Ureter (tissue), 1 donor: ENCODE measurements at regions not wholly inside any gene's neighbourhood (a gene's known extent, or its start where the extent isn't known, plus 50 kb on each side); places are given as distances from the start of the nearest gene placed in this dataset.

Experiments used
- DNase-seq: peaks from one replicate; pipeline ENCODE4 v3.0.0-alpha.2; 2020; ENCODE audit warnings: low spot score
- donor health status: DM: yes; HTN: yes; CAD: no.

DNA sequence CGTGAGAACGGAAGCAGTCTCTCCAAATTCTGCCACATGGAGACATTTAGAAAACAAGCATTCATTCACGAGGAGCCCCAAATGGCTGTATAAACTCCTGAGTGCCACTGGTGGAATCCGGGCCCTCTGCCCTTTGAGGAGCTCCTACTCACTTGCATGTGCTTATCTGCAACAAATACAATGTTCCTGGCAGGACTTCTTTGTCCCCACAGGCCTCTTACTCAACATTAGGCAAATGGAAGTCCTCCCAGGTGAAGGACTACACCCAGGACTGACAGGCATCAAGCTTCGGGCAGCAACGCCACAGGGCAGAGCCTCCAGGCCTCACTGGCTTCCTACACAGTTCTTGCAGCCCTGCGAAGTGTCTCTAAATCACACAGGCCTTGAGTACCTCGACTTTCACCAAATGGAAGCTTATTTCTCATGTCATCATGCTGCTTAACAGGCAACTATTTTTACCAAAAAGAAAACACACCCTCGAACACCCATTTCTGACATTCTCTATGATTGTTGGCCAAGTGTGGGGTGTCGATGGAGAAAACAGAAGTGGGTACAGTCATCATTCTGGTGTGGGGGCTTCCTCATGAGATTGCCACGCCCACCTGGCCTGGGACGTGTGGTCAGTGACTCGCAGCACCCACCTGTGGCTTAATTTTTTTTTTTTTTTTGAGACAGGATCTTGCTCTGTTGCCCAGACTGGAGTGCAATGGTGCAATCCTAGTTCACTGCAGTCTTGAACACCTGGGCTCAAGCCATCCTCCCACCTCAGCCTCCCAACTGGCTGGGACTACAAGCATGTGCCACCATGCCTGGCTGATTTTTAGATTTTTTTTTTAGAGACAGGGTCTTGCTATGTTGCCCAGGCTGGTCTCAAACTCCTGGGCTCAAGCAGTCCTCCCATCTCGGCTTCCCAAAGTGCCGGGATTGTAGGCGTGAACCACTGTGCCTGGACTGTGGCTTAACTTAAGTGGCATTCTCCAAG, 186.8 kb upstream of the GLI2 start:
- DNase-seq, result no peak

DNA sequence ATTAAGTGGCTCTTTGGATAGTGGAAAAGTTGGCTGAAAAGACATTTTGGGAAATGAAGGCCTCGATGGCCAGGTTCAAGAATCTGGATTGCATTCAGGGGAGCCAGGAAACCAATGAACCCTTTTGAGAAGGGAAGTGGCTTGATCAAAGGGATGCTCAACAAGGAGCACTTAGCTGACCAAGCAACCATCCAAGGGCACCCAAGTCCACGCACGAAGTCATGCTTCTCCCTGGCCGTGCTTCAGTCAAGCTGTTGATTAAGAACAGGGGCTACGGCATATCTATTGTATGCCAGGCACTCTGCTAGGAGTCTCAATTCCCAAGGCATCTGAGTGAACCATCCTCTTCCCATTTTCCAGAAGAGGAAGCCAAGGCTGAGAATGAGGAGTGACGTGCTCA, 185.8 kb upstream of the GLI2 start:
- DNase-seq, result no peak

DNA sequence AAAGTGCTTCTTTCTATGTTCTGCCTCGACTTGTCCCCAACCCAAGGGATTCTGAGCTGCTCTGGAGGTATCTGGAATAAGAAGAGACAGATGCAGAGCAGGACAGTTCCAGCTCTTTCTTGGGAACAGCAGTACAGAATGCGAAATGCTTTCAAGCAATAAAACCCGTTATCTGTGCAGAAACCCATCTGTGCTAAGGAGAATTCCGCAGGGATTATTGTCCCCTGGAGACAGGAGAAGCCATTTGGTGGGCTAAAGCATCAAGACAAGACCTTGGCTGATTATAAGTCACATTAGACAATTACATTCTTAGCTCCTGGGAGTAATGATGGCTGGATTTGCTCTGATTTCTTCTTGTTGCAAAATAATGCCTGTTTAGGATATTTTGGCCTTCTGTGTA, 185.4 kb upstream of the GLI2 start:
- DNase-seq, result no peak

DNA sequence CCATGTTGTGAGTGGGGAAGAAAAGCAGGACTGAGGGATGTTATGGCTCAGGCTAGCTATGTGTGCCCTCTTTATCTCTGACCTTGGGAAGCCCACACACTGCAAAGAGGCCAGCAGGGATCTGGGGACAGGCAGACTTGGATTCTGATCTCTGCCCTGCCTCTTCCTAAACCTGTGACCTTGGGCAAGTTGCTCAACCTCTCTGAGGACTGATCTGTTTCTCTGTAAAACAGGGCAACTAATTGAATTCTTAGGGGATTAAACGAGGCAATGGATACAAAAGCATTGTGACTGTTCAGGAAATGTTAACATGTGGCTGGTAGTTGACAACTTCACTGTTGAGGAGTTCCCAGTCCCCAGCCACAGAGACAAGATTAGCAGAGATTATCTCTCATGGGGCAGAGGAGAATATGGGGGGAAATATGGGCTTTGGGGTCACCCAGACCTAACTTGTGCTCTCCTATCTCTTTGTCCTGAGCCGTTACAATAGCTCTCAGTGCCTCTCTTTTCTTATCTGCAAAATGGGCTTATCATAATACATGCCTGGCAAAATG, 184.7 kb upstream of the GLI2 start:
- DNase-seq, result no peak

DNA sequence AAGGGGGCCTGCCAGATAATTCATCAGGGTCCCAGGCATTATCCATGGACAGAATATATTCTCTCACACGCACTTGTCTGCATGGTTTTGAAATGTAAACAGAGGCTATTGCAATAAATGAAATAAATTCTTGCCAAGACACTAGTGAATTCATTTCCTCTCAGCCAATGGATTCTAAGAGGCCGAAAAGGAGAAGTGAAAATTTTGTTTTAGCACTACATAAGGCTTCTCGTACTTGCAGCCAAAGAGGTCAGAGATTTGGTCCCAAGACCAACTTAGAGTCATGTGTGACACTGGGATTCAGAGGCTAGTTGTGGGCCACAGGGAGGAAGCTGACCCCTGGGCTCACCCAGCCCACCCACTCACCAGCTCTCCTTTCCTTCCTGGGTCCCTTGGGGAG, 184.1 kb upstream of the GLI2 start:
- DNase-seq, result no peak

DNA sequence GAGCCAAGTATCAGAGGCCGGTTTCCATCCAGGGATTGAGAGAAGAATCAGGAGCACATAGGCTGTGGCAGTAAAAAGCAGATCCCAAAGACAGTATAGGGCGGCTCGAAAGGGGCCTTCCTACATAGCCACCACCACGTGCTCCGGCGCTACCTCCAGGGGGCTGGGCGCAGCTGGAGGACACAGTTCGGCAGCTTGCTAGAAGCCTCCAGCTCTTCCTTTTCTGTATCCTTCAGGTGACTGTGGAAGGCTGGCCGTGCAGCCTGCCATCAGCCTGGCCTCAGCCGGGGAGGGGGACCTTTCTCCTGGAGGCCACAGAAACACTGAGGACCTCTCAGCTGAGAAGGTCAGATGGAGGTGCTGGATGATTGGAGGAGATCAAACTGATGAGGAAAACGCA, 183.6 kb upstream of the GLI2 start:
- no peak for DNase-seq

DNA sequence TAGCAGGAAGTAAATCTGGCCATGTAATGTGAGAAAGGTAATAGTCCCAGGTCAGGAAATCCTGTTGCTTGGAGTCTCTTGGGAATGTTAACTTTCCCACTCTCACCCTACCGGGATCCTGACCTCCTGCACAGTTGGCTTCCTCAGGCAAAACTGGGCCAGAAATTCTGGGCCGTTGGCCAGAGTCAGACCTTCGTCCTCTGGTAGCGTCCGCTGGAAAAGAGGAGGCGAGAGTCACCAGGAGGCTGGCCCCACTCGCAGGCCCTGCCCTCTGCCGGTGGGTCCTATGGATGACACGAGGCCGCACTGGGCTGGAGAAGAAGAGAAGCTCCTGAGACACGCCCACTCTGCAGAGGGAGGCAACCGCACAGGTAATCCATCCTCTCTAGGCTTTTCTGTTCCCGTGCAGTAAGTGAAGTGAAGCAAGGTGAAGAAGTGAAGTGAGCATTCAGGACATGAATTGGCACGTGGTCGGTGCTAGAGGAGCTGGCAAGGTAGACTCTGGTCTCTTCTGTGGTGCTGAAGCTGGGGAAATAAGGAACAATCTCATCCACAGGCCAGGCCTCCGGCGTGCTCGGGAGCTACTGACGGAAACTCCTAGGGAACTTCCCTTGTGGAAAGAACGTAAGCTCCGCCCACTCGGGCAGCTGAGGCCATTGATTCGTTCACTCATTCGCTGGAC, 182.7 kb upstream of the GLI2 start:
- peak; percentile 88 for DNase-seq

DNA sequence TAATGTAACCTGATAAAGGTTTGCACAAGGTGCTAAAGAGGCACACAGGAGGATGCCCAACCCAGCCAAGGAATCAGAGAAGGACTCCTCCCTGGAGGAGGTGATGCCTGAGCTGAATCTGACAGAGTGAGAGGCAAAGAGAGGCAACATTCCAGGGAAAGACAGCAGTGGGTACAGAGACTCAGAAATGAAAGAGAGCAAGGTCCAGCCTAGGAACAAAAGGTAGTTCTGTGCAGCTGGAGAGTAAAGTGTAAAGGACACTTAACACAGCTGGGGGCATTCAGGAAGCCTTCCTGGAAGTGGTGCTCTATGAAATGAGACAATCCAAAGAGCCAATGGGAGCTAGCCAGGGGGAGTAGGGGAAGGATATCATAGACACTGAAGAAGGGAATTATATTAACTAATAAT, 181.0 kb upstream of the GLI2 start:
- DNase-seq, result no peak

DNA sequence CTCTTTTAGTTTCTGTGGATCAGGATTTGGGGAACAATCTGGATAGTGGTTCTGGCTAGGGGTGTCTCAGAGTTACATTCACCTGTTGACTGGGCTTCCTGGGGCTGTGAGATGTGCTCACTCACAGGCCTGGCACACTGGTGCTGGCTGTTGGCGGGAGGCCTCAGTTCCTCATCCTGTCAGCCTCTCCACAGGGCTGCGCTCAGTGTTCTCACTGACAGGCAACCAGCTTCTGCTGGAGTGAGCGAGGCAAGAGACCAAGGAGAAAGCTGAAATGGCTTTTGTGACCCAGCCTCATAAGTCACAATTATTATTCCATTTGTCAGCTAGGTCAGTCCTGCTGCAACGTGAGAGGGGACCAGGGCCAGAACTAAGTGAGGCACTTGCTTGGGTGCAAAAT, 180.6 kb upstream of the GLI2 start:
- DNase-seq, result no peak

DNA sequence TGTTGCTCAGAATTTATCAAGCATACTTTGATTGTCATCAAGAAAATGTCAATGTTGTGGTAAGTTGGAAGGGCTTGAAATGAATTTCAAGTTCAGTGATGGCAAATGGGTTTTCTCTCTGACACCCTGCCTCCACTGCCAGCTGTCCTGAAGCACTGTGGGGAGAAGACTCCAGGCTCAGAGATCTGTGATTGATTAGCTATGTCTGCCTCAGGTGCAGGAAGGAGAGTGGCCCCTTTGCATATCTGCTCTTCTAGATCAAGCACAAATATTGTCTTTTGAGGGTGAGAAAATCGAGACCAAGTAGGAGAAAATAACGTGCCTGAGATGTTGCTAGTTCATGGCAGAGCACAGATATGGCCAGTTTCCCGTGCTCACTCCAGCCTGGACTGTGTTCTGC, 178.8 kb upstream of the GLI2 start:
- no peak for DNase-seq

DNA sequence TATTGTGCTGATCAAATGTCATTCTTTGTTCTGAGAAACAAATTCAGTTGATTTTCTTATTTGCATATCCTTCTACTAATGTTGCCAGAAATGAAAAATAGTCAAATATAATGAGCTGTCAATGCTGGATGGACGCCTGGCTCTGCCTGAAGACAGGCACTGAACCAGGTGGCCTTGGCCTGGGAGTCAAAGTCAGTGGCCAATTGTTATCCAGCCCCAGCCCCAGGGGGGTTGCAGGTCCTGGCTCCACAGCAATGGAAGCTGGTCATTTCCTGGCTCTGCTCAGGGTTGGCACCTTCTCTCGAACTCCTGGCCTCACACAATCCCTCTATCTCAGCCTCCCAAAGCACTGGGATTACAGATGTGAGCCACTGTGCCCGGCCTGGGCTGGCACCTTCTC, 176.8 kb upstream of the GLI2 start:
- DNase-seq, result no peak

DNA sequence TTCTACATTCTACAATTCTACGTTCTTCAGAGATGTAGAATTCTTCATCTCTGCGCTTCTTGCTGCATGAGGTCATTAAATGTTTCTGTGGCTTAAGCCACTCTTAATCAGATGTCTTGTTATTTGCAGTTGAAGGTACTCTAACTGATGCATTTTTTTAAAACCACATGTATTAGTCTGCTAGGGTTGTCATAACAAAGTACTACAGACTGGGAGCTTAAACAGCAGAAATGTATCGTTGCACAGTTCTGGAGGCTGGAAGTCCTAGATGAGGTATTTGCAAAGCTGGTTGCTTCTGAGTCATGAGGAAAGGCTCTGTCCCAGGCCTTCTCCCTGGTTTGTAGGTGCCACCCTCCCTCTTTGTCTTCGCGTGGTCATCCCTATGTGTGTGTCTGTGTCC, 176.3 kb upstream of the GLI2 start:
- DNase-seq, result no peak

DNA sequence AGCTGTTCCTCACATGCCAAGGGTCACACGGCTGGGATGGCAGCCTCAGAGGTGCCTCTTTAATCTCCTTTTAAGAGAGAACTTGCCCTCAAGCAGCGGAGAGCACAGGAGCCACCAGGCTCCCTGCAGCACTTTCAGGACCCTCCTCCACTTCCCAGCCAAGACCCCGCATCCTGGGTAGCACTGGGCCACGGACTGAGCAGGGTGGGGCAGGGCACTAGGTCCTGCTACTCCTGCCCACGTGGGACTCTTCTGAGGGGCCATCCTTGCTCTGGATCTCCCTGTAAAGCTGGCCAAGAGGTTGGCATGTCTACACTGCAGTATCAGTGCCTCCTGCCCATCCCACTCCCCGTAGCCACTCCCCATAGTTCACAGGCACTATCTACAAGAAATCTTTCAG, 175.3 kb upstream of the GLI2 start:
- DNase-seq, result no peak

DNA sequence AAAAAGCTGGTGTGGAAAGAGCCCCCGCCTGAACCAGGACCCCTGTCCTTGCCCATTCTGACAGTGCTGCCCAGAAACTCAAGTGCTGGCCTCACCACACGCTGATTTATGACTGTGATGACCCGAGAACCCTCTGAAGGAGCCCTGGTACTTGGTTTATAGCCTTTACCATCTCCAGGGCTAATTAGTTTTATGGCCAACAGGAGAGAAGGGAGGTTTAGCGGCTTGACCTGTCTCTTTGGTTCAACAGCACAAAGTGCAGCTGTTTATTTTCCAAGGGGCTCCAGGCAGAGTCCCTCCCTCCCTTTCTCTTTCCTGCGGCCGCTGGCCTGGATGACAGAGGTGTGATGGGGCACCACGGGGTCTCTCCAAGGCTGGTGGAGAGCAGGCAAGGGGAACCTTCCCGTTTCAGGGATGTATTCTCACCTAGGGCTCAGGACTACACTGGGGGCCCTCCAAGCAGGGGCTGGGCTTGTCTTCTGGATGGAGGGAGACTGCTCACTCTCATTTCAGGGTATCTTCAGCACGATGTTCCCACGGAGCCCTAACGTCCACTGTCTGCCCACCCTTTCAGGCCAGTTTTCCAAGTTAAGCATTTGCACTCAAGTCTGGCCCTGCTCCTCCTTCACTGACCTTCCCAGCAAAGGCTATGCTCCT, 174.2 kb upstream of the GLI2 start:
- DNase-seq, result no peak

DNA sequence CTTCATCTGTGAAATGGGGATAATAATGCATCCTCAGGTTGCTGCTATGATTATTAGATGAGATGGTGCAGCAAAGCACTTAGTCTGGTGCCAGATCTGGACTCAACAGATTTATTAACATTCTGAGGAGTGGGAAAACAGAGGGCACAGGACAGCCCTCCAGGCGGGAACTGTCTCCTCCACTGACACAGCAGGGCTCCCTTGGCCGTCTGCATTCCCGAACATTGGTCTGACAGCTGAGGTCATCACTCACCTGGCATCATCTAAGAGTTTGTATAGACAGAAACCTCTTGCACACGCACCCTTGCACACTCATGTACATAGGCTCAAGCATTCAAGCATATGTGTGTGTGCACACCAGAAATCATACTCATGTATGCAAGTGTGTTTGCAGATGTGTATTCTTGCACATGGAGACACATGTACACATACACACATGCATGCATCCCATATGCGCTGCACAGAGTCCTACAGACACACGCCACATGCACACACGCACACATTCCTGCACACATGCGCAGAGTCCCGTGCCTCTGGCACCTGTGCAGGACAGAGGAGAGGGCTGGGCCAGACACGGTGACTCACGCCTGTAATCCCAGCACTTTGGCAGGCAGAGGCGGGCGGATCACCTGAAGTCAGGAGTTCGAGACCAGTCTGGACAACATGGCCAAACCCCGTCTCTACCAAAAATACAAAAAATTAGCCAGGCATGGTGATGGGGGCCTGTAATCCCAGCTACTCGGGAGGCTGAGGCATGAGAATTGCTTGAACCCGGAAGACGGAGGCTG, 173.3 kb upstream of the GLI2 start:
- DNase-seq, result no peak

DNA sequence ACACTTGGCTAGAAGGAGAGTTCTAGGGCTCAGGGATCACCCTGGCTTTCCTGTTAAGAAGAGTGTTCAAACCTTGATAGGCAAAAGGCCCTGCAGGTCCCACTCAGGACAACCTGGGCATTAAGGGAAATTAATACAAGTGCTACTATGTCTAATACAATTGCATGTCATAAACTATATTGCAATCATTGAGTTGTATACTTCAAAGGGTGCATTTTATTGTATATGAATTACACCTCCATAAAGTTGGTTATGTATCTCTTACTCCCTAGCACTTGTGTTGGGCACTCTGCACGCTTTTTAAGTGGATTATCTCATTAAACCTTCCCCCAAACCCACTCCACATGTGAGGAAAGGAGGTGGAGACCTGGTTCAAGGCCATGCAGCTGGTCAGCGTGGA, 172.1 kb upstream of the GLI2 start:
- DNase-seq, result no peak

DNA sequence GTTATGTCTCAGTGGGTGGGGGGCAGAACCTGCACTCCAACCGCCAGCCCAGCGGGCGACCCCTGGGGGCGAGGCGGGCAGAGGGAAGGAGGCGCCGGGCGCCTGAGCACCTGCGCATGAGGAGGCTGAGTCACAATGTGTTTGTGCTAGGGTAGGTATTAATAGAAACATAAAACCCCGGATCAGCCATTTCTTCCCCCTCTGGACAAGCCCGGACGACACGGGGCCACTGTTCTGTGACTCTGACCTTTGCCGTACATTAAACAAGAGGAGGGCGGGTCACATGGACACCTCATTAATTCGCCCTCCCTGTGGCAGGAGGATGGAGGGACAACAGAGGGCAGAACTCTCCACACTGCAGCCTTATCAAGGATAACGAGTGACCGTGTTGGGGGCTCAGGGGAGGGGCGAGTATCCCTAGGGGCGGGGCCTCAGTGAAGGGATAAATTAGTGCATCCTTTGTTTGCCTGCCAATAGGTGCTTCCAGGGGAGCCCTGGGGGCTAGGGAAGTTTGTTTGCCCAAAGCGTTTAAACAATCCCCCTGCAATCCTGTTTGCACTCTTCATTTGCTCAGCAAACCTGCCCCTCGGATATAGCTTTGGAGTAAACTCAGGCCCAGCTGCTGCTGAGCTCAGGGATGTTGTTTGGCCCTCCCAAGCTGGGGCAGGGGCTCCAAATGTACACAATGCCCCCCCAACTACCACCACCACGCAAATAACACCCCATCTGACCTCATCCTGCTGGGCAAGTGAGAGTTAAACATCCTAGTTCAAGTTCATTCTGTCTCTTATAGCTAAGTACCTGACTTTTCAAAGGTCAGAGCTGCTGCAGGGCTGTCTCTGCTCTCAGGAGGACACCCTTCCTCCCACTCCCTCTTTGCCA, 171.2 kb upstream of the GLI2 start:
- DNase-seq, result peak; percentile 78

DNA sequence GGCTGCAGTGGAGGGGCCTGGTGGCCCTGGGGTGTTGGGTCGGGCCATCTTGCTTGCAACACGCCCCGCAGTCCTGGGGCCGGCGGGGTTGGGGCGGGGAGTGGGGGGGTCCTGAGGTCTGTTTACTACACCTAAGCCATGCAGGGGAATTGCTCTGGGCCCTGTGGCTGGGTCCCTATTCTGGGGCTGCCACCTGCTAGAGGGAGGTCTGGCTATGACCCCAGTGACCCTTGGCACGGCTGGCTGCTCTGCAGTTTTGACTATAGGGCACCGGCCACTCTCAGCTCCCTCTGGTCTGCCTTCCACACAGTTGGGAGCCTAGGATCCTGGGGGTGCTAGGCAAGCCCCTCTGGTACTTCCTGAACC, 170.6 kb upstream of the GLI2 start:
- DNase-seq, result no peak

DNA sequence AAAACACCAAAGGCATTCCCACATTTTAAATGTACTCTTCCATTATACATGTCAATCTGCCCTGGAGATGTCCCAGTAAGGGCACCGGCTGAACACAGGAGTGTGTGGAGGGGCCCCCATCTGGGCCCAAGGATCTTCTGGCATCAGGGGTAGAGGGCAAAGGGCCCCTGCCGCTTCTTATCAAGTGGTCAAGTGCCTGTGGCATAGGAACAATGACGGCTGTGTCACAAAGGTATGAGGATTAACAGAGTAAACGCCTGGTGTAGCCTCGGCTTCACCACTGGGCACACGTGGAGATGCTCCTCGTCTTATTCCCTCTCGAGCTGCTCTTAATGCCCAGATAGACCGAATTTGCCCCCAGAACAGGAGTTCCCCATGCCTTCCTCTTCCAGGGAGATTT, 169.7 kb upstream of the GLI2 start:
- no peak for DNase-seq

DNA sequence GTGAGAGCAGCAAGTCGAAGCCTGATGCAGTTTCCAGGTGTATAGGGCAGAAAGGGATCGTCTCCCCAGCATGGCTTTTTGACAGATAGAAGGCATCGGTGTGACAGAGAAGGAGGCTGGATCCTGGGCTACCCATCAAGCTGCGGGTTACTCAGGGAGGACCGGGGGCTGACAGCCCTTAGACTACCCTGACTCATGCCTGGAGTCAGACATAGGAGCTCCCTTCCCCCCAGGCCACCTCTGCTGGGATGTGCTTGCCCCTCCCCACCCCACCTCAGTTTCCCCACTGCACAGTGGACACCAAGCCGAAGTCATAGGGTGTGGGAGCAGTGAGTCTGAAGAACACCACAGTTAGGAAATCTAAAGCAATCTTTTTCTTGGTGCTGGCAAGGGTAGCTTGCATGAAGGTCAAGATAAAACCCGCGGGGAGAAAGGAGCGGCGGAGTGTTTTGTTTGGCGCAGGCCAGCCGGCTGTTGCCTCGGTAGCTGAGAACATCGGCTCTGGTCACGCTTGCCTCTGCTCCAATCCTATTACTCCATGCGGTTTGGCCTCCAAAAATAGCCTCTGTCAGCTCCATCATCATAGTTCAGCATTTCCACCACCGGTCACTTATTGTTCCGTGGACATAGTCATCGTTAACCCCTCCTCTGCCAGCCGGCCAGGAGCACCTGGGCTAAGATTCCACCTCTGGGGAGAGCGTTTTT, 169.2 kb upstream of the GLI2 start:
- peak; percentile 85 for DNase-seq
